GM23338 (cell line): ENCODE measurements at regions not wholly inside any gene's neighbourhood (a gene's known extent, or its start where the extent isn't known, plus 50 kb on each side); places are given as distances from the start of the nearest gene placed in this dataset.

Source experiments
- CREB1 ChIP-seq: fragments of 250-450 bp; sonication (Bioruptor Pico); IDR thresholded peaks from 2 replicates; pipeline ENCODE4 v1.5.0; 2020; ENCODE audit warnings: low read depth, mild to moderate bottlenecking, moderate library complexity
- CTCF ChIP-seq, 2 experiments: fragments of 200-600 bp in 1 of 2; sonication (generic) in 1 of 2; conservative IDR thresholded peaks; 2 replicates each; pipeline versions ENCODE4 v1.5.1 to v1.6.1; 2016 to 2017; ENCODE audit warnings: antibody characterized with exemption in 2 of 2, low read depth in 2 of 2, mild to moderate bottlenecking in 2 of 2, moderate library complexity in 1 of 2
- EZH2 ChIP-seq: fragments of 200-600 bp; sonication (generic); IDR thresholded peaks from one replicate; pipeline ENCODE4 v1.8.0; 2017; ENCODE audit warnings: antibody characterized with exemption, mild to moderate bottlenecking, low read depth; ENCODE audit not compliant: unreplicated experiment
- POLR2AphosphoS5 ChIP-seq: IDR thresholded peaks from 2 replicates; pipeline ENCODE4 v1.6.1; 2016; ENCODE audit warnings: antibody characterized with exemption, low read depth
- REST ChIP-seq: IDR thresholded peaks from one replicate; pipeline ENCODE4 v1.6.1; 2018; ENCODE audit warnings: antibody characterized with exemption; ENCODE audit not compliant: unreplicated experiment

DNA sequence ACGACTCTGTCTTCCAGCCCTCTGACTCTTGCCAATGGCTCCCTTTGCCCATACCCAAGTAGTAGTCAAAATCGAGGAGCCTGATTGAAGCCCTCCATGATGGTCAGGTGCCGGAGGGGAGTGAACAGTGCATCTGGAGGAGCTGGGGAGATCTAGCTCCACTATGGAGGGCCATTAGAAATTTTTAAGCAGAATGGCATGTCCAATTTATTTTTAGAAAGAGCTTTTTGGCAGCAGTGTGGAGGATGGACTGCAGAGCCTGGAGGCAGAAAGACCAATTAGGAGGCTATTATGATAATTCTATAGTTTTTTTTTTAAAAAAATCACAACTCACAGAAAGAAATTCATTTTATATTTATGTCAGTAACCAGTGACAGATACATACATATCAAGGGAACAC, 92.7 kb upstream of the SLC7A1 start:
- TF ChIP-seq EZH2: no peak
- TF ChIP-seq REST: no peak
- no peak for TF ChIP-seq CTCF (conservative IDR thresholded peaks at IDR 0.05; ENCODE audit: low read depth in 2 of 2)
- no peak for TF ChIP-seq CREB1 (CRISPR knock-in tag)
- TF ChIP-seq POLR2AphosphoS5: no peak
